ENCODE measurements at regions not wholly inside any gene's neighbourhood (a gene's known extent, or its start where the extent isn't known, plus 50 kb on each side); places are given as distances from the start of the nearest gene placed in this dataset.

GRCh38 chr5:67610186-67610912 is 413.8 kb upstream of the CD180 start:
- TF ChIP-seq CTCF (IDR thresholded peaks at IDR 0.05) (no peak), EZH2 (IDR thresholded peaks at IDR 0.05; ENCODE audit: borderline replicate concordance, insufficient read depth, low read depth, low read length, poor library complexity, severe bottlenecking) (no peak)

Measured in B cell (primary cell).